ENCODE measurements at regions not wholly inside any gene's neighbourhood (a gene's known extent, or its start where the extent isn't known, plus 50 kb on each side); places are given as distances from the start of the nearest gene placed in this dataset.

- H3K4me3 ChIP-seq: no peak overlapping the region
- no peak overlapping the region for H3K27ac ChIP-seq
- TF ChIP-seq CTCF (IDR thresholded peaks at IDR 0.05): no peak
- no peaks in the 10 kb centered on the region for H3K36me3 ChIP-seq
- H3K4me1 ChIP-seq: no peaks in the 10 kb centered on the region
- no peak for DNase-seq
- H3K27me3 ChIP-seq (ENCODE audit: low read depth): peaks cover 5% of the 10 kb centered on the region
- H3K9me3 ChIP-seq: no peaks in the 10 kb centered on the region
- intact Hi-C loops (cut with DNase I): no loop called here
- no peak for ATAC-seq
Observed at GRCh38 chr14:96663076-96663475, 134.1 kb upstream of the VRK1 start.

- no peak for ATAC-seq
- H3K9me3 ChIP-seq: no peaks in the 10 kb centered on the region
Observed at GRCh38 chr14:96663491-96664067, 133.6 kb upstream of the VRK1 start.

GRCh38 chr14:96666088-96666487, 131.1 kb upstream of the VRK1 start:
- DNase-seq (no peak), ATAC-seq (no peak)
- TF ChIP-seq CTCF (IDR thresholded peaks at IDR 0.05): no peak
- H3K36me3 ChIP-seq: no peaks in the 10 kb centered on the region
- intact Hi-C loops (cut with DNase I): no loop called here
- H3K27ac ChIP-seq: no peak overlapping the region
- H3K27me3 ChIP-seq (ENCODE audit: low read depth): no peaks in the 10 kb centered on the region
- no peaks in the 10 kb centered on the region for H3K4me1 ChIP-seq
- no peaks in the 10 kb centered on the region for H3K9me3 ChIP-seq
- no peak overlapping the region for H3K4me3 ChIP-seq

More at GRCh38 chr14:96663491-96664067, 133.6 kb upstream of the VRK1 start:
- Histone ChIP-seq H3K36me3 (no peaks in the 10 kb centered on the region), H3K27me3 (ENCODE audit: low read depth) (peaks cover 5% of the 10 kb centered on the region), H3K4me3 (no peak overlapping the region), H3K27ac (no peak overlapping the region), H3K4me1 (no peaks in the 10 kb centered on the region)
- DNase-seq: no peak
- intact Hi-C loops (cut with DNase I): no loop called here
- no peak for TF ChIP-seq CTCF (IDR thresholded peaks at IDR 0.05)

- DNase-seq: no peak
- no peak overlapping the region for H3K4me3 ChIP-seq
- no peak for ATAC-seq
- H3K36me3 ChIP-seq: no peaks in the 10 kb centered on the region
- no peaks in the 10 kb centered on the region for H3K27me3 ChIP-seq (ENCODE audit: low read depth)
- no peaks in the 10 kb centered on the region for H3K4me1 ChIP-seq
- TF ChIP-seq CTCF (IDR thresholded peaks at IDR 0.05): no peak
- no peak overlapping the region for H3K27ac ChIP-seq
- intact Hi-C loops (cut with DNase I): no loop called here
- no peaks in the 10 kb centered on the region for H3K9me3 ChIP-seq
Observed at GRCh38 chr14:96670391-96670790, 126.8 kb upstream of the VRK1 start.

GRCh38 chr14:96671218-96671617, 126.0 kb upstream of the VRK1 start:
- ATAC-seq (no peak), DNase-seq (no peak)
- TF ChIP-seq CTCF (IDR thresholded peaks at IDR 0.05): no peak
- Histone ChIP-seq H3K36me3 (no peaks in the 10 kb centered on the region), H3K4me1 (no peaks in the 10 kb centered on the region), H3K4me3 (no peak overlapping the region), H3K27me3 (ENCODE audit: low read depth) (no peaks in the 10 kb centered on the region), H3K27ac (no peak overlapping the region), H3K9me3 (no peaks in the 10 kb centered on the region)
- intact Hi-C loops (cut with DNase I): no loop called here

GRCh38 chr14:96673706-96674105, 123.5 kb upstream of the VRK1 start:
- DNase-seq: no peak
- no peak for ATAC-seq
- no peaks in the 10 kb centered on the region for H3K27me3 ChIP-seq (ENCODE audit: low read depth)
- no peak for TF ChIP-seq CTCF (IDR thresholded peaks at IDR 0.05)
- H3K4me3 ChIP-seq: no peak overlapping the region
- H3K27ac ChIP-seq: no peak overlapping the region
- H3K9me3 ChIP-seq: no peaks in the 10 kb centered on the region
- no peaks in the 10 kb centered on the region for H3K4me1 ChIP-seq
- H3K36me3 ChIP-seq: no peaks in the 10 kb centered on the region
- intact Hi-C loops (cut with DNase I): no loop called here

Data from lower lobe of right lung (tissue), 2 donors.